PC-9 (cell line): ENCODE measurements at regions not wholly inside any gene's neighbourhood (a gene's known extent, or its start where the extent isn't known, plus 50 kb on each side); places are given as distances from the start of the nearest gene placed in this dataset.

Experiments used
- CTCF ChIP-seq: fragments of 200-600 bp; sonication (generic); conservative IDR thresholded peaks from 2 replicates; pipeline ENCODE4 v1.6.1; 2017; ENCODE audit warnings: mixed run types, antibody characterized with exemption, mild to moderate bottlenecking, moderate library complexity
- EZH2 ChIP-seq: fragments of 200-600 bp; sonication (generic); IDR thresholded peaks from 2 replicates; pipeline ENCODE4 v1.8.0; 2017; ENCODE audit warnings: antibody characterized with exemption, low read depth

GRCh38 chr4:58961283-58961682 is 1851.1 kb upstream of the IGFBP7 start:
- TF ChIP-seq CTCF, result no peak
- TF ChIP-seq EZH2, result no peak
